ENCODE measurements at regions not wholly inside any gene's neighbourhood (a gene's known extent, or its start where the extent isn't known, plus 50 kb on each side); places are given as distances from the start of the nearest gene placed in this dataset.

- dilution Hi-C loops (cut with MboI; ENCODE audit: extremely low pct_ligation_motif_present, low sequenced_read_pairs), result no loop called here
- Histone ChIP-seq H3K27me3 (ENCODE audit: control insufficient read depth, extremely low read depth, insufficient read depth, low read length) (no peaks in the 10 kb centered on the region), H3K9ac (ENCODE audit: control insufficient read depth, extremely low read depth, insufficient read depth, low read length) (no peak overlapping the region), H3K4me1 (ENCODE audit: control insufficient read depth, extremely low read depth, insufficient read depth, low read length) (no peaks in the 10 kb centered on the region), H4K20me1 (ENCODE audit: control insufficient read depth, extremely low read depth, insufficient read depth, low read length) (no peaks in the 10 kb centered on the region), H3K9me1 (ENCODE audit: control insufficient read depth, extremely low read depth, insufficient read depth, low read length) (no peaks in the 10 kb centered on the region), H2AFZ (ENCODE audit: control insufficient read depth, low read length) (no peak overlapping the region), H3K79me2 (ENCODE audit: control insufficient read depth, insufficient read depth, low read length) (no peaks in the 10 kb centered on the region), H3K4me2 (ENCODE audit: control insufficient read depth, extremely low read depth, insufficient read depth, low read depth, low read length) (no peak overlapping the region), H3K36me3 (ENCODE audit: control insufficient read depth in 2 of 2, extremely low read depth in 1 of 2, insufficient read depth in 2 of 2, low read length in 2 of 2) (no peaks in the 10 kb centered on the region), H3K27ac (ENCODE audit: control insufficient read depth, insufficient read depth, low read length) (no peak overlapping the region), H3K9me3 (ENCODE audit: control insufficient read depth, low read depth, low read length) (no peaks in the 10 kb centered on the region), H3K4me3 (ENCODE audit: control insufficient read depth in 2 of 3, extremely low read depth in 1 of 3, insufficient read depth in 2 of 3, low read depth in 1 of 3, low read length in 3 of 3) (no peak overlapping the region)
- TF ChIP-seq CTCF (optimal IDR thresholded peaks at IDR 0.05 in 1 of 3, IDR thresholded peaks at IDR 0.05 in 1 of 3, conservative IDR thresholded peaks at IDR 0.05 in 1 of 3; ENCODE audit: extremely low read depth in 1 of 3, insufficient read depth in 2 of 3, low read length in 3 of 3), result no peak
- no peak for TF ChIP-seq EZH2 (IDR thresholded peaks at IDR 0.05; ENCODE audit: low read length)
- no peak for DNase-seq (ENCODE audit: low read depth, low spot score)
- no peak for FAIRE-seq
Measured at GRCh38 chr2:234357666-234358065, 139.2 kb downstream of the ARL4C start.

GRCh38 chr2:234355808-234356365 lies 141.0 kb downstream of the ARL4C start:
- no peaks in the 10 kb centered on the region for H3K4me1 ChIP-seq (ENCODE audit: control insufficient read depth, extremely low read depth, insufficient read depth, low read length)
- H3K9ac ChIP-seq (ENCODE audit: control insufficient read depth, extremely low read depth, insufficient read depth, low read length), result no peak overlapping the region
- dilution Hi-C loops (cut with MboI; ENCODE audit: extremely low pct_ligation_motif_present, low sequenced_read_pairs), result no loop called here
- no peak for TF ChIP-seq EZH2 (IDR thresholded peaks at IDR 0.05; ENCODE audit: low read length)
- TF ChIP-seq CTCF (optimal IDR thresholded peaks at IDR 0.05 in 1 of 3, IDR thresholded peaks at IDR 0.05 in 1 of 3, conservative IDR thresholded peaks at IDR 0.05 in 1 of 3; ENCODE audit: extremely low read depth in 1 of 3, insufficient read depth in 2 of 3, low read length in 3 of 3), result no peak
- no peaks in the 10 kb centered on the region for H3K9me1 ChIP-seq (ENCODE audit: control insufficient read depth, extremely low read depth, insufficient read depth, low read length)
- H2AFZ ChIP-seq (ENCODE audit: control insufficient read depth, low read length), result no peak overlapping the region
- no peaks in the 10 kb centered on the region for H3K9me3 ChIP-seq (ENCODE audit: control insufficient read depth, low read depth, low read length)
- no peak overlapping the region for H3K27ac ChIP-seq (ENCODE audit: control insufficient read depth, insufficient read depth, low read length)
- no peak overlapping the region for H3K4me3 ChIP-seq (ENCODE audit: control insufficient read depth in 2 of 3, extremely low read depth in 1 of 3, insufficient read depth in 2 of 3, low read depth in 1 of 3, low read length in 3 of 3)
- DNase-seq (ENCODE audit: low read depth, low spot score) (no peak), FAIRE-seq (no peak)
- H3K79me2 ChIP-seq (ENCODE audit: control insufficient read depth, insufficient read depth, low read length), result no peaks in the 10 kb centered on the region
- H4K20me1 ChIP-seq (ENCODE audit: control insufficient read depth, extremely low read depth, insufficient read depth, low read length), result no peaks in the 10 kb centered on the region
- H3K27me3 ChIP-seq (ENCODE audit: control insufficient read depth, extremely low read depth, insufficient read depth, low read length), result no peaks in the 10 kb centered on the region
- no peaks in the 10 kb centered on the region for H3K36me3 ChIP-seq (ENCODE audit: control insufficient read depth in 2 of 2, extremely low read depth in 1 of 2, insufficient read depth in 2 of 2, low read length in 2 of 2)
- no peak overlapping the region for H3K4me2 ChIP-seq (ENCODE audit: control insufficient read depth, extremely low read depth, insufficient read depth, low read depth, low read length)

Data from keratinocyte (primary cell).